Osteoblast (primary cell): ENCODE measurements at regions not wholly inside any gene's neighbourhood (a gene's known extent, or its start where the extent isn't known, plus 50 kb on each side); places are given as distances from the start of the nearest gene placed in this dataset.

ENCODE experiments used
- DNase-seq: peaks from one replicate; pipeline ENCODE4 v3.0.0; 2011; ENCODE audit warnings: low spot score, mixed read lengths; ENCODE audit not compliant: insufficient read length; ENCODE audit errors: missing footprints
- H2AFZ ChIP-seq: 2 replicates; pipeline ENCODE4 v1.6.0; 2011; ENCODE audit warnings: mild to moderate bottlenecking, low read length
- H3K27ac ChIP-seq: 2 replicates; pipeline ENCODE4 v1.5.1; 2011; ENCODE audit warnings: mild to moderate bottlenecking, low read depth, low read length, moderate library complexity
- H3K27me3 ChIP-seq: 2 replicates; pipeline ENCODE4 v1.6.0; 2012; ENCODE audit warnings: mild to moderate bottlenecking, control low read depth, inconsistent platforms, low read length, moderate library complexity; ENCODE audit not compliant: insufficient read depth
- H3K36me3 ChIP-seq: 2 replicates; pipeline ENCODE4 v1.5.1; 2011; ENCODE audit warnings: mild to moderate bottlenecking, low read length, control low read depth, moderate library complexity; ENCODE audit not compliant: insufficient read depth
- H3K4me1 ChIP-seq: 2 replicates; pipeline ENCODE4 v1.5.1; 2011; ENCODE audit warnings: mild to moderate bottlenecking, low read length, control low read depth, moderate library complexity; ENCODE audit not compliant: insufficient read depth
- H3K4me2 ChIP-seq: 2 replicates; pipeline ENCODE4 v1.6.0; 2011; ENCODE audit warnings: mild to moderate bottlenecking, low read length; ENCODE audit not compliant: insufficient read depth
- H3K4me3 ChIP-seq: fragments of 200-600 bp; sonication (generic); 3 replicates; pipeline ENCODE4 v1.5.1; 2012; ENCODE audit warnings: mild to moderate bottlenecking, low read length, inconsistent platforms; ENCODE audit not compliant: insufficient read depth
- H3K79me2 ChIP-seq: 2 replicates; pipeline ENCODE4 v1.6.0; 2012; ENCODE audit warnings: mild to moderate bottlenecking, low read length, control low read depth, inconsistent platforms; ENCODE audit not compliant: insufficient read depth
- H3K9me3 ChIP-seq: 2 replicates; pipeline ENCODE4 v1.5.1; 2011; ENCODE audit warnings: low read depth, low read length, control low read depth
- H4K20me1 ChIP-seq: 2 replicates; pipeline ENCODE4 v1.6.0; 2012; ENCODE audit warnings: mild to moderate bottlenecking, low read length, control low read depth; ENCODE audit not compliant: insufficient read depth
- CTCF ChIP-seq: IDR thresholded peaks from 2 replicates; pipeline ENCODE4 v1.5.1; 2011; ENCODE audit warnings: mild to moderate bottlenecking, low read depth, low read length, moderate library complexity; ENCODE audit errors: extremely low read depth

- H3K36me3 ChIP-seq = no peaks in the 10 kb centered on the region
- no peaks in the 10 kb centered on the region for H3K79me2 ChIP-seq
- no peak overlapping the region for H3K4me3 ChIP-seq
- H4K20me1 ChIP-seq = no peaks in the 10 kb centered on the region
- H3K4me2 ChIP-seq = no peak overlapping the region
- no peak overlapping the region for H3K27ac ChIP-seq
- H3K4me1 ChIP-seq = no peaks in the 10 kb centered on the region
- no peak for DNase-seq
- no peak overlapping the region for H2AFZ ChIP-seq
- no peaks in the 10 kb centered on the region for H3K27me3 ChIP-seq
- no peaks in the 10 kb centered on the region for H3K9me3 ChIP-seq
- TF ChIP-seq CTCF = no peak
Measured at GRCh38 chr7:70935854-70936253, 196.1 kb upstream of the GALNT17 start.

- H2AFZ ChIP-seq = no peak overlapping the region
- no peak overlapping the region for H3K27ac ChIP-seq
- H3K4me2 ChIP-seq = no peak overlapping the region
- H3K9me3 ChIP-seq = no peaks in the 10 kb centered on the region
- no peak for TF ChIP-seq CTCF
- no peaks in the 10 kb centered on the region for H3K27me3 ChIP-seq
- H4K20me1 ChIP-seq = no peaks in the 10 kb centered on the region
- H3K4me1 ChIP-seq = no peaks in the 10 kb centered on the region
- no peaks in the 10 kb centered on the region for H3K36me3 ChIP-seq
- peak; percentile 65 for DNase-seq
- H3K79me2 ChIP-seq = no peaks in the 10 kb centered on the region
- no peak overlapping the region for H3K4me3 ChIP-seq
Measured at GRCh38 chr7:70937424-70937823, 194.5 kb upstream of the GALNT17 start.

- no peaks in the 10 kb centered on the region for H3K4me1 ChIP-seq
- no peak for TF ChIP-seq CTCF
- no peaks in the 10 kb centered on the region for H3K36me3 ChIP-seq
- H3K4me3 ChIP-seq = no peak overlapping the region
- H3K9me3 ChIP-seq = no peaks in the 10 kb centered on the region
- H3K27me3 ChIP-seq = no peaks in the 10 kb centered on the region
- no peak overlapping the region for H3K27ac ChIP-seq
- no peak overlapping the region for H3K4me2 ChIP-seq
- DNase-seq = no peak
- H2AFZ ChIP-seq = no peak overlapping the region
- no peaks in the 10 kb centered on the region for H3K79me2 ChIP-seq
- no peaks in the 10 kb centered on the region for H4K20me1 ChIP-seq
Measured at GRCh38 chr7:70940597-70940996, 191.3 kb upstream of the GALNT17 start.

- no peak overlapping the region for H3K4me3 ChIP-seq
- no peak overlapping the region for H3K4me2 ChIP-seq
- no peak overlapping the region for H2AFZ ChIP-seq
- no peaks in the 10 kb centered on the region for H3K27me3 ChIP-seq
- TF ChIP-seq CTCF = no peak
- H3K9me3 ChIP-seq = no peaks in the 10 kb centered on the region
- no peak for DNase-seq
- no peaks in the 10 kb centered on the region for H3K4me1 ChIP-seq
- no peaks in the 10 kb centered on the region for H3K36me3 ChIP-seq
- no peaks in the 10 kb centered on the region for H4K20me1 ChIP-seq
- H3K27ac ChIP-seq = no peak overlapping the region
- H3K79me2 ChIP-seq = no peaks in the 10 kb centered on the region
Measured at GRCh38 chr7:70942791-70943190, 189.2 kb upstream of the GALNT17 start.
